HepG2 (cell line): ENCODE measurements at regions not wholly inside any gene's neighbourhood (a gene's known extent, or its start where the extent isn't known, plus 50 kb on each side); places are given as distances from the start of the nearest gene placed in this dataset.

Source experiments
- ATAC-seq: fragments of 200-7000 bp; cut with Tn5 transposase; 3 replicates; pipeline ENCODE4 v1.9.1; 2020; ENCODE audit warnings: mild to moderate bottlenecking, moderate library complexity
- BruUV-seq: library from RNA; stranded (reverse); fragments of 400-500 nt; replicated peaks from 2 replicates; lab custom pipeline; 2021; lab: Mats Ljungman, UMichigan
- CTCF ChIA-PET: fragments of 300-600 bp; formaldehyde crosslinking; extraction: SDS; loops from one replicate; lab custom pipeline; 2021; ENCODE audit warnings: low total read pairs, inconsistent platforms, low intra/inter-chr PET ratio; lab: Yijun Ruan, JAX
- POLR2A ChIA-PET: fragments of 350-600 bp; sonication (Branson Sonifier 250); formaldehyde crosslinking; loops from one replicate; lab custom pipeline; 2020; ENCODE audit warnings: antibody characterized with exemption, inconsistent platforms; lab: Yijun Ruan, JAX
- DNase-seq: peaks from one replicate; pipeline ENCODE4 v3.0.0-alpha.2; 2015; ENCODE audit warnings: low spot score
- FAIRE-seq: peaks from 3 replicates; lab custom pipeline; 2011; peaks lifted over from hg19 to GRCh38; lab: Jason Lieb, UNC
- H2AFZ ChIP-seq: one replicate; pipeline ENCODE4 v1.6.1; 2011; ENCODE audit warnings: low read length, inconsistent platforms
- H3K27ac ChIP-seq: fragments of 300-600 bp; 3 replicates; pipeline ENCODE4 v1.8.0; 2011; ENCODE audit warnings: mixed run types, mild to moderate bottlenecking, mixed read lengths, low read length, inconsistent platforms; ENCODE audit not compliant: insufficient read depth; ENCODE audit errors: extremely low read length
- H3K27me3 ChIP-seq, 2 experiments: fragments of 200-600 bp in 1 of 2; 2 replicates in 1 of 2; 3 replicates in 1 of 2; pipeline versions ENCODE4 v1.6.0 to v1.8.0; 2011; ENCODE audit warnings: low read length in 2 of 2, mild to moderate bottlenecking in 2 of 2, moderate library complexity in 2 of 2, inconsistent platforms in 1 of 2; ENCODE audit not compliant: insufficient read depth in 2 of 2, control insufficient read depth in 1 of 2
- H3K36me3 ChIP-seq, 2 experiments: fragments of 200-600 bp in 1 of 2; replicated peaks in 1 of 2; 2 replicates in 1 of 2; 3 replicates in 1 of 2; pipeline versions ENCODE4 v1.5.1 to v1.8.0; 2011; ENCODE audit warnings: low read length in 2 of 2, inconsistent platforms in 1 of 2; ENCODE audit not compliant: insufficient read depth in 2 of 2, control insufficient read depth in 1 of 2
- H3K4me1 ChIP-seq: 2 replicates; pipeline ENCODE4 v1.5.1; 2012; ENCODE audit warnings: low read length, inconsistent platforms; ENCODE audit not compliant: insufficient read depth
- H3K4me2 ChIP-seq: 2 replicates; pipeline ENCODE4 v1.6.0; 2011; ENCODE audit warnings: low read depth, low read length, inconsistent platforms
- H3K4me3 ChIP-seq, 3 experiments: fragments of 200-600 bp in 1 of 3; sonication (generic), shearing (Covaris generic) in 1 of 3; replicated peaks in 1 of 3; 2 replicates each; pipeline ENCODE4 v1.5.1; 2011 to 2016; ENCODE audit warnings: low read length in 3 of 3, inconsistent platforms in 2 of 3, low read depth in 2 of 3, mild to moderate bottlenecking in 2 of 3, control low read depth in 1 of 3, mixed read lengths in 1 of 3; ENCODE audit not compliant: insufficient read depth in 1 of 3
- H3K79me2 ChIP-seq: one replicate; pipeline ENCODE4 v1.6.1; 2011; ENCODE audit warnings: low read length, inconsistent platforms; ENCODE audit not compliant: insufficient read depth
- H3K9ac ChIP-seq: 2 replicates; pipeline ENCODE4 v1.6.0; 2011; ENCODE audit warnings: mild to moderate bottlenecking, low read depth, low read length, inconsistent platforms; ENCODE audit not compliant: insufficient read depth
- H3K9me3 ChIP-seq: 2 replicates; pipeline ENCODE4 v1.5.1; 2012; ENCODE audit warnings: mild to moderate bottlenecking, low read length
- H4K20me1 ChIP-seq: 2 replicates; pipeline ENCODE4 v1.6.0; 2011; ENCODE audit warnings: inconsistent platforms, mild to moderate bottlenecking, low read length, moderate library complexity; ENCODE audit not compliant: insufficient read depth
- RBM22 ChIP-seq: fragments of 200-400 bp; formaldehyde crosslinking; optimal IDR thresholded peaks from 2 replicates; pipeline ENCODE3; 2017; ENCODE audit warnings: mild to moderate bottlenecking, low read length, moderate library complexity
- XBP1 ChIP-seq: sonication (generic); formaldehyde crosslinking; IDR thresholded peaks from 2 replicates; pipeline ENCODE4 v1.5.0; 2020; ENCODE audit warnings: missing genetic modification reagents
- WGBS: methylation state at CpG from one replicate; pipeline ENCODE4 v1.1.6; 2017; ENCODE audit warnings: low lambda C conversion rate; 5-methylcytosine and 5-hydroxymethylcytosine counted together
- in situ Hi-C: cut with HindIII; loops from 2 replicates; pipeline ENCODE4 v1.10.0; 2017; ENCODE audit warnings: low pct_unique_long_range_greater_than_20kb; ENCODE audit not compliant: extremely low pct_ligation_motif_present
- intact Hi-C: fragments of 100-400 bp; cut with micrococcal nuclease; formaldehyde crosslinking; loops from one replicate; pipeline ENCODE4 v1.10.0; 2022; ENCODE audit not compliant: unreplicated experiment
- small RNA-seq, 3 experiments: library from RNA; depleted of rRNA; stranded (forward); fragments of <200 nt; gene quantifications; one replicate each; pipeline ENCODE3, GENCODE V24; 2012; ENCODE audit warnings: low read depth in 2 of 3, low replicate concordance in 1 of 3; ENCODE audit not compliant: insufficient read length in 3 of 3, insufficient read depth in 2 of 3

- H3K27ac ChIP-seq: no peak overlapping the region
- FAIRE-seq (no peak), ATAC-seq (no peak), DNase-seq (no peak)
- no peak overlapping the region for H3K4me2 ChIP-seq
- intact Hi-C loops: no loop called here
- CTCF ChIA-PET: no interaction called here
- H3K9ac ChIP-seq: no peak overlapping the region
- H3K4me3 ChIP-seq: no peak overlapping the region
- in situ Hi-C loops: no loop called here
- no peaks in the 10 kb centered on the region for H3K4me1 ChIP-seq
- no peak overlapping the region for H2AFZ ChIP-seq
- BruUV-seq: no TSS peak
- H3K27me3 ChIP-seq: no peaks in the 10 kb centered on the region
- 38% methylated on average over 5 of the region's 5 CpGs for WGBS
- H3K79me2 ChIP-seq: no peaks in the 10 kb centered on the region
- TF ChIP-seq RBM22: no peak
- no peak for TF ChIP-seq XBP1
- TF ChIP-seq, all 625 proteins: peak for 0
- POLR2A ChIA-PET: no interaction called here
- Histone ChIP-seq H4K20me1 (no peaks in the 10 kb centered on the region), H3K36me3 (no peaks in the 10 kb centered on the region), H3K9me3 (no peaks in the 10 kb centered on the region)
Measured at GRCh38 chr10:62749093-62749683, 55.3 kb upstream of the ADO start.

Small RNA genes in the stretch of these regions (small RNA-seq; reads per million reads assigned to genes)
- gene ALDH7A1P4: 0 reads per million in 3 experiments
